Adrenal gland (tissue), 9 donors: ENCODE measurements at regions not wholly inside any gene's neighbourhood (a gene's known extent, or its start where the extent isn't known, plus 50 kb on each side); places are given as distances from the start of the nearest gene placed in this dataset.

Source experiments
- DNase-seq, 7 donors: peaks; one replicate each; pipeline ENCODE4 v3.0.0-alpha.2; 2019 to 2020
- H3K27ac ChIP-seq, 5 donors: fragments of 200-600 bp; sonication (generic) in 4 of 5; 1 replicate in 3 of 5; 2 replicates in 2 of 5; pipeline versions ENCODE4 v1.5.1 to v1.8.0; 2016 to 2020; ENCODE audit warnings: mild to moderate bottlenecking in 1 of 5
- H3K27me3 ChIP-seq: fragments of 200-600 bp; 2 replicates; pipeline ENCODE4 v1.8.0; 2021
- H3K36me3 ChIP-seq, 2 donors: fragments of 200-600 bp; replicated peaks in 1 of 2; 1 replicate in 1 of 2; 2 replicates in 1 of 2; pipeline versions ENCODE4 v1.5.1 to v1.8.0; 2018 to 2022
- H3K4me1 ChIP-seq, 2 donors: fragments of 200-600 bp; replicated peaks in 1 of 2; 1 replicate in 1 of 2; 2 replicates in 1 of 2; pipeline versions ENCODE4 v1.5.1 to v1.8.0; 2018 to 2021
- H3K4me3 ChIP-seq, 4 donors: fragments of 200-600 bp; sonication (generic) in 3 of 4; one replicate each; pipeline ENCODE4 v1.5.1; 2016 to 2018
- H3K9me3 ChIP-seq, 3 donors: fragments of 200-600 bp; sonication (generic) in 1 of 3; replicated peaks in 1 of 3; 1 replicate in 2 of 3; 2 replicates in 1 of 3; pipeline versions ENCODE4 v1.5.1 to v1.8.0; 2016 to 2021
- CTCF ChIP-seq, 6 experiments: fragments of 450-650 bp in 4 of 6; fragments of 200-600 bp in 2 of 6; sonication (generic) in 1 of 6; IDR thresholded peaks; 1 replicate in 5 of 6; 2 replicates in 1 of 6; pipeline versions ENCODE4 v1.5.1 to v1.8.0; 2016 to 2021; ENCODE audit warnings: antibody characterized with exemption in 6 of 6, mild to moderate bottlenecking in 2 of 6, moderate library complexity in 1 of 6
- POLR2A ChIP-seq, 2 donors: fragments of 450-650 bp; IDR thresholded peaks; one replicate each; pipeline ENCODE4 v1.6.1; 2017; ENCODE audit warnings: antibody characterized with exemption in 2 of 2, mild to moderate bottlenecking in 2 of 2, moderate library complexity in 1 of 2
- WGBS, 4 donors: extraction: QIAGEN DNeasy Blood & Tissue Kit in 2 of 4; methylation state at CpG; one replicate each; pipeline versions ENCODE4 v1.1.5 to v1.1.7; 2013 to 2017; 5-methylcytosine and 5-hydroxymethylcytosine counted together
- intact Hi-C, 2 donors: fragments of 100-400 bp; cut with DNase I; formaldehyde crosslinking; loops; one replicate each; pipeline versions ENCODE4 v1.14.1 to v1.15.0; 2022 to 2023
- donor health status: healthy with polysubstance abuse.
- donor health status: Bipolar disorder and iron deficiency.
- donor health status: DM: yes; HTN: yes; CAD: no.
- donor health status: DM: no; HTN: no; CAD: no.
- donor health status: DM: no; HTN: no; CAD: no.

GRCh38 chr18:27863780-27864430 is 313.0 kb downstream of the CDH2 start:
- no peak overlapping the region for H3K4me3 ChIP-seq
- H3K27ac ChIP-seq: no peak overlapping the region
- intact Hi-C loops: no loop called here
- H3K36me3 ChIP-seq: no peaks in the 10 kb centered on the region
- WGBS, 4 donors: 42 to 55% (median 46%) methylated on average over 4 of the region's 4 CpGs
- DNase-seq: peak in 4 of 7 donors; percentile 8 to 38 (median 16)
- no peaks in the 10 kb centered on the region for H3K4me1 ChIP-seq
- no peaks in the 10 kb centered on the region for H3K9me3 ChIP-seq
- no peaks in the 10 kb centered on the region for H3K27me3 ChIP-seq
- TF ChIP-seq CTCF (IDR thresholded peaks at IDR 0.05) (no peak), POLR2A (IDR thresholded peaks at IDR 0.05) (no peak)

DNA sequence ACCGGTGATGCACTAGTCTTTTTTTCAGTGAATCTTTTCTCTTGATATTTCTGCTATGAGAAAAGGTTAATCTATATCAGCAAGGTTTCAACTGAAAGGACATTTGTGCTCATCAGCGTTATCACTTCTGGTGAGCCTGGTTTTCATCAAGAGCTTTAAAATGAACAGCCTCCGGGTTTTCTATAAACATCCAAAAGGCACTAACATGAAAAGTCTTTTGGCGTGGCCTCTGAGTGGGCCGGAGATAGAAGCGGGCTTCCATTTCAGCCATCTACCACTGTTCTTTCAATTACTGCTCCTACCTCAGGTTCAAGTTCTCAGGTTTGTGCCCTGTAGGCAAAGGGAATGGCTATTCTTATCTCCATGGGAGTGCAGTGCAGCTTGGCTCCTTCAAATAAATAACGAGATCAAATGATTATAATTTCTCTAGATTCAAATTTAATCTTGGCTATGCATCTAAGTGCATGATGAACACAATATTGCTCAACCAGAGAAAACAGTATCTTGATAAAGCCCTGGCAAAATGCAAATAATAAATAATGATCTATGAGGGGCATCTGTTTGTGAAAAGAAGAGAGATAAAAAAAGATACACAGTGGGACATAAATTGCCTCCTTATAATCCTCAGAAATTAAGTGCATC is 314.8 kb downstream of the CDH2 start:
- intact Hi-C loops: no loop called here

DNA sequence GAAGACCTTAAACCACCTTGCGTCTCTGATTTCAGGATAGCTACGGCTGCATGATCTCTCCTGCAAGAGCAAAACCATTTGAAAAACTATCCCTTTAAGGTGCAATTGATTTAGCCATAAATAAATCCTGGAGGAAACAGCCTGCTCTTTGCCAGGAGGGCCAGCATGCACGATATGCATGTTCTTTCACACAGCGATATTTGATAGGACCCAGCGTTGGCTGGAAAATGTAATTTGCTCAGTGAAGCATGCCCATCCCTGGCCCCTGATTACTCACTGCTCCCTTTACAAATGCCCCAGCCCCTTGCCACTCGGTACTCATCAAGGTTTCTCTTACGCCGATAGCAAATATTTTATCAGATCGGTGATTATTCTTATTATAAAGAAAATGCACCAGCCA is 315.4 kb downstream of the CDH2 start:
- WGBS, 4 donors: 68 to 87% (median 71%) methylated on average over 9 of the region's 9 CpGs
- Histone ChIP-seq H3K4me3 (no peak overlapping the region), H3K4me1 (no peaks in the 10 kb centered on the region), H3K27ac (no peak overlapping the region), H3K9me3 (no peaks in the 10 kb centered on the region), H3K27me3 (no peaks in the 10 kb centered on the region), H3K36me3 (no peaks in the 10 kb centered on the region)
- intact Hi-C loops: no loop called here
- TF ChIP-seq CTCF (IDR thresholded peaks at IDR 0.05): no peak
- TF ChIP-seq POLR2A (IDR thresholded peaks at IDR 0.05): no peak
- peak in 1 of 7 donors; percentile 77 for DNase-seq

More for the DNA sequence above, 314.8 kb downstream of the CDH2 start:
- Histone ChIP-seq H3K4me1 (no peaks in the 10 kb centered on the region), H3K9me3 (no peaks in the 10 kb centered on the region), H3K27me3 (no peaks in the 10 kb centered on the region), H3K27ac (no peak overlapping the region), H3K4me3 (no peak overlapping the region), H3K36me3 (no peaks in the 10 kb centered on the region)
- 81 to 91% (median 83%) methylated on average over 7 of the region's 7 CpGs for WGBS, 4 donors
- no peak for DNase-seq
- TF ChIP-seq POLR2A (IDR thresholded peaks at IDR 0.05): no peak

DNA sequence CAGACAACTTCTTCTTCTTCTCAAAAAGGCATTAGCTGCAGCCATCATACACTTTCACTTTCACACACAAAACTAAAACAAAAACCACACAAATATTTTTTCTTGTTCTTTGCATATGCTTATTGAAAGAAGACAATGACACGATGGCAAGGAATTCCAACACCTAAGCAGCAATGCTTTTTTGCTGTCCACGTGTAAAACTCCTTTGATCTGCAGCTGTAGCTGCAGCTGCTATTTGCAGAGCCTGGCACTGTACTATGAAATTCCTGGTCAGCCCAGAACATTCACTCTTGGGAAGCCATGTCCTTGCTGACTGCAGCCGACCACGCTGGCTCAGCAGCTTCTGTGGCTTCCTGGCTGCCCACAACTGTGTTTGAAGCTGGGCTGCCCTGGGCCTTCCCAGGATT is 316.2 kb downstream of the CDH2 start:
- DNase-seq: no peak
- Histone ChIP-seq H3K9me3 (no peaks in the 10 kb centered on the region), H3K4me1 (no peaks in the 10 kb centered on the region), H3K27me3 (no peaks in the 10 kb centered on the region), H3K27ac (no peak overlapping the region), H3K4me3 (no peak overlapping the region), H3K36me3 (no peaks in the 10 kb centered on the region)
- WGBS, 4 donors: 30 to 41% (median 36%) methylated on average over 4 of the region's 4 CpGs
- intact Hi-C loops: no loop called here
- TF ChIP-seq CTCF (IDR thresholded peaks at IDR 0.05) (no peak), POLR2A (IDR thresholded peaks at IDR 0.05) (no peak)

GRCh38 chr18:27860011-27860410 is 316.9 kb downstream of the CDH2 start:
- WGBS, 4 donors: 68 to 77% (median 74%) methylated on average over 4 of the region's 4 CpGs
- Histone ChIP-seq H3K27ac (no peak overlapping the region), H3K36me3 (no peaks in the 10 kb centered on the region), H3K27me3 (no peaks in the 10 kb centered on the region), H3K9me3 (no peaks in the 10 kb centered on the region), H3K4me3 (no peak overlapping the region), H3K4me1 (no peaks in the 10 kb centered on the region)
- intact Hi-C loops: no loop called here
- no peak for DNase-seq
- no peak for TF ChIP-seq CTCF (IDR thresholded peaks at IDR 0.05)
- TF ChIP-seq POLR2A (IDR thresholded peaks at IDR 0.05): no peak
